ENCODE measurements at regions not wholly inside any gene's neighbourhood (a gene's known extent, or its start where the extent isn't known, plus 50 kb on each side); places are given as distances from the start of the nearest gene placed in this dataset.

- TF ChIP-seq CTCF (IDR thresholded peaks at IDR 0.05) (no peak), JUND (IDR thresholded peaks at IDR 0.05) (no peak)
These were observed 50.2 kb upstream of the CXCL8 start for GRCh38 chr4:73690051-73690738.
